ENCODE measurements at regions not wholly inside any gene's neighbourhood (a gene's known extent, or its start where the extent isn't known, plus 50 kb on each side); places are given as distances from the start of the nearest gene placed in this dataset.
"Not testable (repeated sequence)": the region's sequence is repeated elsewhere in the genome, so short reads cannot be mapped to it uniquely, and the experiment has no call there.

GRCh38 chr6:167706313-167707109 is 120.2 kb upstream of the AFDN start:
- intact Hi-C loops (cut with DNase I): no loop called here
- WGBS, 2 donors: 87 to 90% methylated on average over 28 of the region's 28 CpGs
- DNase-seq (no peak), ATAC-seq (no peak)
- Histone ChIP-seq H3K27ac (no peak overlapping the region), H3K4me1 (peaks cover 0 to 8% (median 0%) of the 10 kb centered on the region in 9 donors), H3K9me3 (no peaks in the 10 kb centered on the region), H3K4me3 (no peak overlapping the region), H3K36me3 (no peaks in the 10 kb centered on the region), H3K27me3 (peaks cover 0 to 4% (median 0%) of the 10 kb centered on the region in 7 donors)
- TF ChIP-seq, protein P1, sequence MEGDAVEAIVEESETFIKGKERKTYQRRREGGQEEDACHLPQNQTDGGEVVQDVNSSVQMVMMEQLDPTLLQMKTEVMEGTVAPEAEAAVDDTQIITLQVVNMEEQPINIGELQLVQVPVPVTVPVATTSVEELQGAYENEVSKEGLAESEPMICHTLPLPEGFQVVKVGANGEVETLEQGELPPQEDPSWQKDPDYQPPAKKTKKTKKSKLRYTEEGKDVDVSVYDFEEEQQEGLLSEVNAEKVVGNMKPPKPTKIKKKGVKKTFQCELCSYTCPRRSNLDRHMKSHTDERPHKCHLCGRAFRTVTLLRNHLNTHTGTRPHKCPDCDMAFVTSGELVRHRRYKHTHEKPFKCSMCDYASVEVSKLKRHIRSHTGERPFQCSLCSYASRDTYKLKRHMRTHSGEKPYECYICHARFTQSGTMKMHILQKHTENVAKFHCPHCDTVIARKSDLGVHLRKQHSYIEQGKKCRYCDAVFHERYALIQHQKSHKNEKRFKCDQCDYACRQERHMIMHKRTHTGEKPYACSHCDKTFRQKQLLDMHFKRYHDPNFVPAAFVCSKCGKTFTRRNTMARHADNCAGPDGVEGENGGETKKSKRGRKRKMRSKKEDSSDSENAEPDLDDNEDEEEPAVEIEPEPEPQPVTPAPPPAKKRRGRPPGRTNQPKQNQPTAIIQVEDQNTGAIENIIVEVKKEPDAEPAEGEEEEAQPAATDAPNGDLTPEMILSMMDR (IDR thresholded peaks at IDR 0.05): no peak

DNA sequence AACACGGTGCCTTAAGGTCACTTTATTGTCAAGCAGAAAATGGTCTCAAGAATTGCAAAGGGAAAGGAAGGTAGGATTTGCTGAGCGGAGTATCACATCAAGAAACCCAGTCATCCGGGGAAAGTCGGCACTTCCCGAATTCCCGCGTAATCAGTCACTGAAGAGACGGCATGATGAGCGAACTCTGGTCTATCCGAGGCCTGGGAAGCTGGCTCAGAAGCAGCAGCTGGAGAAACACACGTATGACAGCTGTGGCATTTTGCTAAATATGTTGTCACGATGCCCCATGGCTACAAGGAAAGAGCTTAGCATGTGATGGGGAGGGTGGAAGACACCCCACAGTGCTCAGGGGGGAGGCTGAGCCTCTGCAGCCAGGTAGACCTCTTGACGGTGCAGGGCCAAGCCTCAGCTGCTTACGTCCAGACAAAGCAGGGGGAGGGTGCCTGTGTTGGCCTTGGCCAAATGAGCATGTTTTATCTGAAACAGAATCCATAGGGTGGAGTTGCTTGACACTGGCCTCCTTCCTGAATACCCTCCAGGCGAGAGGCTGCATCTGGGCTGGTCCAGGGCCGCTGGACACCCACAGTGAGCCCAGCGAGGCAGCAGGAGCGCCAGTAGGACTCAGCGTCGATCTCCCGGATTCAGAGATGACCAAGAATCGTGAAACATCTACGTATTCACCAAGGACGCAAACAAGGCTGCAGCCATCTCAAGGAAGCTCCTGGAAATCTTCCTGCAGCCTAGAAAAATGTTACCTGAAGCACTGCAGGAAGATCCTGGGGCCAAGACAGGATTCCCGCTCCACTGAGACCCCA is 118.8 kb upstream of the AFDN start:
- peaks cover 0 to 13% (median 0%) of the 10 kb centered on the region in 9 donors for H3K4me1 ChIP-seq
- peaks cover 0 to 4% (median 0%) of the 10 kb centered on the region in 7 donors for H3K27me3 ChIP-seq
- TF ChIP-seq, protein P1 (IDR thresholded peaks at IDR 0.05): no peak
- ATAC-seq (no peak), DNase-seq (no peak)
- H3K4me3 ChIP-seq: no peak overlapping the region
- intact Hi-C loops (cut with DNase I): no loop called here
- WGBS, 2 donors: 83 to 85% methylated on average over 25 of the region's 25 CpGs
- H3K9me3 ChIP-seq: no peaks in the 10 kb centered on the region
- H3K27ac ChIP-seq: no peak overlapping the region
- H3K36me3 ChIP-seq: no peaks in the 10 kb centered on the region

DNA sequence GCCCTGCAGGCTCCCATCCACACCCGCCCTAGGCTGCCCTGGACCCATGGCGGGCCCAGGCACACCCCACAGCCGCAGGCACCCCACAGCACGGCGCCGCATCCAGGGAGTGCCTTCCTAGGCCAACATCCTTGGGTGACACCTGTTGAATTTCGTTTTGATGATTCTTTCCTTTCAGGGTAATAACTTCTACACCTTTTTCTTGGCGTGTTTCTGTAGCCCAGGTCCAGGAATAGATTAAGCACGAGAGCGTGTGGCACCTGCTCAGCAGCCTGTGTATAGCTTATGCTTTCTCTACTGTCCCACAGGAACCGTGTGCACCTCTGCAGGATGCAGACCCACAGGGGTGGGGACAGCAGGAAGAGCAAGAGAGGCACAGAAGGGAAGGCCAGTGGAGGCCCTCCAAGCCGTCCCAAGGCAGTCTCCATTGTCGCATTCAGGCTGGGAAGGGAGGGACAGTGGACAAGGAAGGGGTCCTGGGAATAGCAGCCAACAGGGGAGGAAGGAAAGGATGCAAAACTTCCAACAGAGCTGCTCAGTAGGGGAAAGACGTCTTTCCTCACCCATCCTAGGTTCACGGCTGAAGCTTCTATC is 118.1 kb upstream of the AFDN start:
- peaks cover 0 to 4% (median 0%) of the 10 kb centered on the region in 7 donors for H3K27me3 ChIP-seq
- H3K27ac ChIP-seq: no peak overlapping the region
- ATAC-seq (no peak), DNase-seq (no peak)
- peaks cover 0 to 15% (median 0%) of the 10 kb centered on the region in 9 donors for H3K4me1 ChIP-seq
- H3K9me3 ChIP-seq: no peaks in the 10 kb centered on the region
- H3K36me3 ChIP-seq: no peaks in the 10 kb centered on the region
- 82 to 88% methylated on average over 15 of the region's 15 CpGs for WGBS, 2 donors
- intact Hi-C loops (cut with DNase I): no loop called here
- TF ChIP-seq, protein P1 (IDR thresholded peaks at IDR 0.05): no peak
- H3K4me3 ChIP-seq: no peak overlapping the region

GRCh38 chr6:167709196-167709595 is 117.5 kb upstream of the AFDN start:
- Histone ChIP-seq H3K4me3 (no peak overlapping the region), H3K27me3 (peaks cover 0 to 4% (median 0%) of the 10 kb centered on the region in 7 donors), H3K27ac (no peak overlapping the region), H3K9me3 (no peaks in the 10 kb centered on the region), H3K4me1 (peaks cover 0 to 20% (median 0%) of the 10 kb centered on the region in 9 donors), H3K36me3 (no peaks in the 10 kb centered on the region)
- WGBS, 2 donors: 71 to 76% methylated on average over 7 of the region's 7 CpGs
- TF ChIP-seq, protein P1 (IDR thresholded peaks at IDR 0.05): no peak
- DNase-seq (no peak), ATAC-seq (no peak)
- intact Hi-C loops (cut with DNase I): no loop called here

- 89 to 93% methylated on average over 11 of the region's 11 CpGs for WGBS, 2 donors
- DNase-seq; ATAC-seq; H3K36me3 ChIP-seq; intact Hi-C loops (cut with DNase I); H3K9me3 ChIP-seq; H3K27me3 ChIP-seq; H3K27ac ChIP-seq; H3K4me3 ChIP-seq: not testable (repeated sequence)
- H3K4me1 ChIP-seq: peaks cover 0 to 21% (median 0%) of the 10 kb centered on the region in 9 donors
These were observed 116.9 kb upstream of the AFDN start for GRCh38 chr6:167709776-167710336.
